HEK293T (cell line): ENCODE measurements at regions not wholly inside any gene's neighbourhood (a gene's known extent, or its start where the extent isn't known, plus 50 kb on each side); places are given as distances from the start of the nearest gene placed in this dataset.
"Not testable (repeated sequence)": the region's sequence is repeated elsewhere in the genome, so short reads cannot be mapped to it uniquely, and the experiment has no call there.

Experiments used
- CTCF ChIA-PET: fragments of 350-600 bp; formaldehyde crosslinking; extraction: SDS; loops from one replicate; lab custom pipeline; 2021; ENCODE audit warnings: antibody characterized with exemption, inconsistent platforms; lab: Yijun Ruan, JAX
- POLR2A ChIA-PET: fragments of 350-600 bp; formaldehyde crosslinking; extraction: SDS; loops from one replicate; lab custom pipeline; 2020; ENCODE audit warnings: antibody characterized with exemption, inconsistent platforms; lab: Yijun Ruan, JAX
- DNase-seq: peaks from one replicate; pipeline ENCODE4 v3.0.0; 2012; ENCODE audit warnings: mixed read lengths; ENCODE audit errors: extremely low spot score
- ARNT ChIP-seq: fragments of 450-650 bp; IDR thresholded peaks from 2 replicates; pipeline ENCODE4 v1.6.1; 2017; ENCODE audit warnings: mild to moderate bottlenecking
- BHLHE40 ChIP-seq: fragments of 450-650 bp; IDR thresholded peaks from 2 replicates; pipeline ENCODE4 v1.6.1; 2016; ENCODE audit warnings: mild to moderate bottlenecking, moderate library complexity, borderline replicate concordance
- CTBP1 ChIP-seq: fragments of 450-650 bp; IDR thresholded peaks from 2 replicates; pipeline ENCODE4 v1.6.1; 2016; ENCODE audit warnings: borderline replicate concordance
- ELF4 ChIP-seq: fragments of 450-650 bp; IDR thresholded peaks from 2 replicates; pipeline ENCODE4 v1.6.1; 2017; ENCODE audit warnings: antibody characterized with exemption
- FOXA1 ChIP-seq: fragments of 450-650 bp; IDR thresholded peaks from 2 replicates; pipeline ENCODE4 v1.6.1; 2016; ENCODE audit warnings: mild to moderate bottlenecking
- FOXK2 ChIP-seq: fragments of 450-650 bp; IDR thresholded peaks from 2 replicates; pipeline ENCODE4 v1.6.1; 2016; ENCODE audit warnings: mild to moderate bottlenecking
- FOXM1 ChIP-seq: fragments of 450-650 bp; IDR thresholded peaks from 2 replicates; pipeline ENCODE4 v1.6.1; 2017; ENCODE audit warnings: mild to moderate bottlenecking, borderline replicate concordance
- HDGF ChIP-seq: fragments of 450-650 bp; IDR thresholded peaks from 2 replicates; pipeline ENCODE4 v1.6.1; 2017; ENCODE audit warnings: antibody characterized with exemption, borderline replicate concordance
- L3MBTL2 ChIP-seq: fragments of 450-650 bp; conservative IDR thresholded peaks from 2 replicates; pipeline ENCODE4 v1.6.1; 2016; ENCODE audit warnings: mild to moderate bottlenecking
- LEF1 ChIP-seq: fragments of 450-650 bp; IDR thresholded peaks from 2 replicates; pipeline ENCODE4 v1.6.1; 2017; ENCODE audit warnings: mild to moderate bottlenecking, borderline replicate concordance
- NFRKB ChIP-seq: fragments of 450-650 bp; IDR thresholded peaks from 2 replicates; pipeline ENCODE4 v1.6.1; 2016; ENCODE audit warnings: mild to moderate bottlenecking, moderate library complexity
- SP1 ChIP-seq: fragments of 450-650 bp; IDR thresholded peaks from 2 replicates; pipeline ENCODE4 v1.6.1; 2017
- SUZ12 ChIP-seq: fragments of 450-650 bp; IDR thresholded peaks from 2 replicates; pipeline ENCODE4 v1.6.1; 2016; ENCODE audit warnings: mild to moderate bottlenecking
- TARDBP ChIP-seq: fragments of 450-650 bp; IDR thresholded peaks from 2 replicates; pipeline ENCODE4 v1.6.1; 2016
- ZNF384 ChIP-seq: fragments of 450-650 bp; IDR thresholded peaks from 2 replicates; pipeline ENCODE4 v1.6.1; 2016
- TF ChIP-seq, protein P1 (sequence below): fragments of 450-650 bp; IDR thresholded peaks from 2 replicates; pipeline ENCODE4 v1.6.1; 2016

GRCh38 chr9:75365196-75365595 lies 276.9 kb downstream of the OSTF1 start:
- POLR2A ChIA-PET: no interaction called here
- no peak for TF ChIP-seq ARNT
- no peak for TF ChIP-seq FOXA1
- TF ChIP-seq, protein P1, sequence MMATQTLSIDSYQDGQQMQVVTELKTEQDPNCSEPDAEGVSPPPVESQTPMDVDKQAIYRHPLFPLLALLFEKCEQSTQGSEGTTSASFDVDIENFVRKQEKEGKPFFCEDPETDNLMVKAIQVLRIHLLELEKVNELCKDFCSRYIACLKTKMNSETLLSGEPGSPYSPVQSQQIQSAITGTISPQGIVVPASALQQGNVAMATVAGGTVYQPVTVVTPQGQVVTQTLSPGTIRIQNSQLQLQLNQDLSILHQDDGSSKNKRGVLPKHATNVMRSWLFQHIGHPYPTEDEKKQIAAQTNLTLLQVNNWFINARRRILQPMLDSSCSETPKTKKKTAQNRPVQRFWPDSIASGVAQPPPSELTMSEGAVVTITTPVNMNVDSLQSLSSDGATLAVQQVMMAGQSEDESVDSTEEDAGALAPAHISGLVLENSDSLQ: no peak
- no peak for TF ChIP-seq HDGF
- no peak for TF ChIP-seq LEF1
- TF ChIP-seq NFRKB: no peak
- TF ChIP-seq SP1: no peak
- TF ChIP-seq TARDBP: no peak
- TF ChIP-seq BHLHE40: no peak
- no peak for TF ChIP-seq SUZ12

DNA sequence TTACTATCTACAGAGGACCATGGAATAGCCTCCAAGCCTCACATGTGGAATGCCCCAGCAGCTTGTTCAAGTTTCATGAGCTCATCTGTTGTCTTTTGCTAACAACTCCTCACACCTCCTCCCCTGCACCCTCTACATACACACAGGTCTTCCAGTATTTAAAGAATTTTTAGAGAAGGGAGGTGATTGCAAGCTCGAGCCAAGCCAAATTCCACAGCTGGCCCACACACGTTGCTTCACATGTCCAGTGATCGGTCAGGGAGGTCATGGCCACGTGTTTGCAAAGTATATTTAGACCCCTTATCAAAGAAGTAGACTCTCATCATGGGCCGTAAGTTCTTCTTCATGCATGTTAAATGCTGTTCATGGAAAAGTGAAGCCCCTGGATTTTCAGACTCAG lies 281.7 kb downstream of the OSTF1 start:
- TF ChIP-seq FOXA1: no peak
- TF ChIP-seq FOXM1: no peak
- no peak for TF ChIP-seq BHLHE40
- no peak for TF ChIP-seq FOXK2
- ChIA-PET CTCF (no interaction called here), POLR2A (no interaction called here)
- no peak for DNase-seq

More at GRCh38 chr9:75365196-75365595, 276.9 kb downstream of the OSTF1 start:
- no peak for DNase-seq
- CTCF ChIA-PET: no interaction called here

DNA sequence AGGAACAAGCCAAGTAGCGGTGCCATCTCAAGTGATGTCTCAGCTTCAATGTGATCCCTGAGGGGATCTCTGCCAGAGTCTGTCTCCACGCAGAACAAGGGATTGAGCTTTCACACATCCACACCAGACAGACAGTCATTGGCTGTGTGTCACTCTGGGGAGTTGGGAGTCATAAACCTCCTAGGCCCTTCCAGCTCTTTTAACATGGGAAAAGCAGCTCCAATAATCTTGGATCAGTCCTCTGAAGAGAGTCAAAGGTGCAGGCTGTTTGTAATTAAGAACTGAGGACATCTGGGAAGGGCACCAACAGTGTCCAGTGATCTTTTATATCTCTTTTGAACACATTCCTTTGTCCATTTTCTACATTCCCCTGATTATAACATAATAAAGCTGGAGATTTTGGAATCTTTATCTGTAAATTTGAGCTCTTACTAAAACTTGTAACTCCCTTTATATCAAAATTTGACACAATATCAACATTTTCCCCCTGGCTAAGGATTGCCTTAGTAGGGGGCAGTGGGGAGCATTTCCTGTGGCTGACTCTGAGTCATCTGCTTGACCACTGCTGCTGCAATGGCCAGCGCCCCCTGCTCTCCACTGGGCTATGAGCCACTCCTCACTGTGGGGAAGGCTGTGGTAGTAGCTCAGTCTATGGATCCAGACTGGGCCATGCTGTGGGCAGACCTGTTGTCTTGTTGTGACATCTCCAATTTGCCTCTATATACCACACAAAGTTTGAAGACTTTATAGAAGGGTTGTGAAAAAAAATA lies 284.4 kb downstream of the OSTF1 start:
- CTCF ChIA-PET: interaction anchor here (0.6 kb wide), 1 partner anchor 132 kb away, joined by 3 read pairs; no protein-coding TSS in a partner anchor
- no peak for DNase-seq

DNA sequence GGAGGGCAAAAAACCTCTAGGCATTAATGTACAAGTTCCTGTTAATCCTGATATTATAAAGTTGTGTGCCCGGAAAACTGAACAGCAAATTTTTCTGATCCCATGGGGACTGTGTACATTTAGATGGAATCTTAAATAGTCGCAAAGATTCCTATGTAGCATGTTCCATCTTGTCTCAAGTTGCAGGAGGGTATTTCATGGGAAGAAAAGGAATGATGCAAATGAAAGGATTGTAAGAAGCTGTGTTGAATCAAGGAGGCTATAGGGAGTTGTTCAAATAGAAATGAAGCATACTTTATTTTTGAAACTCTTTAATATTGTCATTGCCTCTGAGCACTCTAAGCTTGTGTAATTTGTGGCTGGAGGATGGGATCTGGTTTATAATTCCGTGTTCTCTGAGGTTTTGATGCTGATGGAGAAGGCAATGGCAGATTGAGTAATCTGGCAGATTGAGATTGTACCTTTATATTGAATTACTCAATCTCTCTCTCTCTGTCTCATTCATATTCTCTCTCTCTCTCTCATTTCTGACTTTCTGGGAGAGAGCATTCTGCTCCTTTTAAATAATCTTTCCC lies 288.5 kb downstream of the OSTF1 start:
- ChIA-PET POLR2A (no interaction called here), CTCF (no interaction called here)
- no peak for DNase-seq
- TF ChIP-seq LEF1: no peak
- TF ChIP-seq BHLHE40: no peak
- no peak for TF ChIP-seq CTBP1
- TF ChIP-seq FOXK2: no peak
- TF ChIP-seq ZNF384: no peak
- no peak for TF ChIP-seq SP1
- TF ChIP-seq ARNT: no peak
- no peak for TF ChIP-seq L3MBTL2
- TF ChIP-seq ELF4: no peak
- TF ChIP-seq HDGF: no peak
- TF ChIP-seq, protein P1: no peak
- no peak for TF ChIP-seq TARDBP
- no peak for TF ChIP-seq SUZ12
- no peak for TF ChIP-seq NFRKB
- no peak for TF ChIP-seq FOXA1
- no peak for TF ChIP-seq FOXM1

More for the DNA sequence above, 284.4 kb downstream of the OSTF1 start:
- POLR2A ChIA-PET: no interaction called here
- TF ChIP-seq NFRKB (no peak), ARNT (no peak), ZNF384 (no peak), L3MBTL2 (no peak), SP1 (no peak), BHLHE40 (no peak), LEF1 (no peak), FOXK2 (no peak), CTBP1 (no peak)

DNA sequence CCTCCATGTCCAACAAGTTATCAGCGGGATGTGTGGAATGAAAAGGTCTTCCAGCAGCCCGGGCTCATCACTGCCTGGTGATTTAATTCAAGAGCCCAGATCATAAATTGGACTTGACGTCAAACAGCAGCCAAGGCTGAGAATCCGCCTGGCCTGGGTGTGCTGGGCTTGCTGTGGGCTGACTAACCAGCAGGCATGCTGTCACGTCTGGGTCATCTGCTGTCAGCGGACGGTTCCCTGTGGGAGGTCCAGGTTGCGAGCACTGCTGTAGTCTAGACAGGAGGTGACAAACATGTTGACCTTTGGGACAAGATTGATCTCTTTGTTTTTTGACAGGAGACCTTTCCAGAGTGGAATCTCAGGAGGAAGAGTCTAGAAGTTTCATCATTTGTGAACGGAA lies 289.7 kb downstream of the OSTF1 start:
- ChIA-PET CTCF (no interaction called here), POLR2A (no interaction called here)

DNA sequence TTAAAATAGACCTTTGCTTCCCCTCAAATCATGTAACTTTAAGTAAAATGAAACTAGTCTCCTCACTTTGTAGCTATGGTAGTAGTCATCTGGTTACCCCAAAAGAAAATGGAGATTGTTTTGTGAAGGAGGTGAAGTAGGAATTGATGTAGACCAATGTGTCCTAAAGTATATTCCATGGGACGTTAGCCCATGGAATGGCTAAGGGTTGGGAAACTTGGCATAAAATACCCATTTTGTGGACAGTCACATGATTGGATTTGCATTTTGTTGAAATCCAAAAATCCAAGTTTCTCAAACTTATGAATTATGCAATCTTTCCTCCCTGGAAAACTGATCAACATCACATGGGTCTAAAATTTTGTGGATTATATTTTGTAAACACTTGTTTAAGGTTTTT lies 290.6 kb downstream of the OSTF1 start:
- POLR2A ChIA-PET: no interaction called here
- TF ChIP-seq LEF1: no peak
- TF ChIP-seq HDGF: no peak
- no peak for TF ChIP-seq SUZ12
- no peak for TF ChIP-seq ARNT
- TF ChIP-seq BHLHE40: no peak
- no peak for TF ChIP-seq SP1
- TF ChIP-seq, protein P1: no peak
- no peak for TF ChIP-seq FOXK2
- TF ChIP-seq L3MBTL2: no peak
- no peak for TF ChIP-seq TARDBP
- no peak for TF ChIP-seq FOXM1
- TF ChIP-seq ZNF384: no peak
- TF ChIP-seq FOXA1: no peak
- no peak for TF ChIP-seq CTBP1
- no peak for TF ChIP-seq NFRKB
- no peak for TF ChIP-seq ELF4
- CTCF ChIA-PET: no interaction called here
- no peak for DNase-seq

More for the DNA sequence above, 289.7 kb downstream of the OSTF1 start:
- peak; percentile 10 for DNase-seq
- no peak for TF ChIP-seq SP1
- TF ChIP-seq SUZ12: no peak
- TF ChIP-seq FOXM1: no peak
- TF ChIP-seq FOXK2: no peak
- TF ChIP-seq CTBP1: no peak
- TF ChIP-seq TARDBP: no peak

DNA sequence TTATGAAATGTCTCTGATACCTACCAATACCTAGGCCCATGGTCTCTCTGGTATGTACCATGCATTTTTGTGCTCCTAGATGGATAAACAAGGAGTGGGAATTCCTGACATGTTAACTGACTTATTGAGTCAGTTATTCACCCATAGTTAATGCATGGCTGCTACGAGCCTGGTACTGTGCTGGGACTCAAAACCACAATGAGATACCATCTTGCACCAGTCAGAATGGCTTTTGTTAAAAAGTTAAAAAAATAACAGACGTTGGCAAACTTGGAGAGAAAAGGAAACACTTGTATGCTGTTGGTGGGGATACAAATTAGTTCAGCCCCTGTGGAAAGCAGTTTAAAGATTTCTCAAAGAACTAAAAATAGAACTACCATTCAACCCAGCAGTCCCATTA lies 293.8 kb downstream of the OSTF1 start:
- ChIA-PET POLR2A (no interaction called here), CTCF (no interaction called here)
- TF ChIP-seq LEF1: no peak
- TF ChIP-seq NFRKB: no peak
- DNase-seq: no peak

GRCh38 chr9:75383420-75384034 lies 295.2 kb downstream of the OSTF1 start:
- POLR2A ChIA-PET, DNase-seq, CTCF ChIA-PET: not testable (repeated sequence)
